GM23338 (cell line): ENCODE measurements at regions not wholly inside any gene's neighbourhood (a gene's known extent, or its start where the extent isn't known, plus 50 kb on each side); places are given as distances from the start of the nearest gene placed in this dataset.

Source experiments
- CREB1 ChIP-seq: fragments of 250-450 bp; sonication (Bioruptor Pico); IDR thresholded peaks from 2 replicates; pipeline ENCODE4 v1.5.0; 2020; ENCODE audit warnings: low read depth, mild to moderate bottlenecking, moderate library complexity
- CTCF ChIP-seq, 2 experiments: fragments of 200-600 bp in 1 of 2; sonication (generic) in 1 of 2; conservative IDR thresholded peaks; 2 replicates each; pipeline versions ENCODE4 v1.5.1 to v1.6.1; 2016 to 2017; ENCODE audit warnings: antibody characterized with exemption in 2 of 2, low read depth in 2 of 2, mild to moderate bottlenecking in 2 of 2, moderate library complexity in 1 of 2
- EZH2 ChIP-seq: fragments of 200-600 bp; sonication (generic); IDR thresholded peaks from one replicate; pipeline ENCODE4 v1.8.0; 2017; ENCODE audit warnings: antibody characterized with exemption, mild to moderate bottlenecking, low read depth; ENCODE audit not compliant: unreplicated experiment
- EZH2phosphoT487 ChIP-seq: fragments of 200-600 bp; sonication (generic); IDR thresholded peaks from one replicate; pipeline ENCODE4 v1.8.1; 2018; ENCODE audit warnings: antibody characterized with exemption; ENCODE audit not compliant: unreplicated experiment
- POLR2AphosphoS5 ChIP-seq: IDR thresholded peaks from 2 replicates; pipeline ENCODE4 v1.6.1; 2016; ENCODE audit warnings: antibody characterized with exemption, low read depth
- REST ChIP-seq: IDR thresholded peaks from one replicate; pipeline ENCODE4 v1.6.1; 2018; ENCODE audit warnings: antibody characterized with exemption; ENCODE audit not compliant: unreplicated experiment
- ZNF114 ChIP-seq: fragments of 250-450 bp; sonication (Bioruptor Pico); IDR thresholded peaks from 2 replicates; pipeline ENCODE4 v1.5.0; 2020; ENCODE audit warnings: mild to moderate bottlenecking, moderate library complexity
- ZNF331 ChIP-seq: fragments of 250-450 bp; sonication (Bioruptor Pico); IDR thresholded peaks from 2 replicates; pipeline ENCODE4 v1.5.0; 2020; ENCODE audit warnings: low read depth, mild to moderate bottlenecking, moderate library complexity
- ZNF462 ChIP-seq: fragments of 250-450 bp; sonication (Bioruptor Pico); IDR thresholded peaks from 2 replicates; pipeline ENCODE4 v1.5.0; 2020; ENCODE audit warnings: mild to moderate bottlenecking, moderate library complexity

- no peak for TF ChIP-seq CREB1 (CRISPR knock-in tag)
- TF ChIP-seq CTCF (conservative IDR thresholded peaks at IDR 0.05; ENCODE audit: low read depth in 2 of 2), result no peak
- TF ChIP-seq EZH2, result no peak
- no peak for TF ChIP-seq POLR2AphosphoS5
- no peak for TF ChIP-seq EZH2phosphoT487
- TF ChIP-seq ZNF462 (CRISPR knock-in tag), result no peak
- TF ChIP-seq REST, result no peak
- TF ChIP-seq ZNF331 (CRISPR knock-in tag), result no peak
- no peak for TF ChIP-seq ZNF114 (CRISPR knock-in tag)
Observed at GRCh38 chr11:81270686-81271085, 1463.0 kb downstream of the FAM181B start.
